GM18505 (cell line): ENCODE measurements at regions not wholly inside any gene's neighbourhood (a gene's known extent, or its start where the extent isn't known, plus 50 kb on each side); places are given as distances from the start of the nearest gene placed in this dataset.

Experiments
- ATAC-seq: cut with Tn5 transposase; IDR thresholded peaks from one replicate; pipeline ENCODE4 v1.9.1; 2021; ENCODE audit not compliant: unreplicated experiment
- POLR2A ChIP-seq: IDR thresholded peaks from 4 replicates; pipeline ENCODE4 v1.6.1; 2011; ENCODE audit warnings: borderline replicate concordance; ENCODE audit not compliant: insufficient read depth, insufficient read length; ENCODE audit errors: extremely low read depth

GRCh38 chr18:56402872-56403516 lies 235.4 kb downstream of the TXNL1 start:
- ATAC-seq, result no peak
- no peak for TF ChIP-seq POLR2A

- TF ChIP-seq POLR2A, result no peak
- no peak for ATAC-seq
Measured at GRCh38 chr18:56393870-56394269, 244.5 kb downstream of the TXNL1 start.

- TF ChIP-seq POLR2A, result no peak
Measured at GRCh38 chr18:56391931-56392590, 246.3 kb downstream of the TXNL1 start.

GRCh38 chr18:56390626-56391025 lies 247.8 kb downstream of the TXNL1 start:
- no peak for ATAC-seq
- no peak for TF ChIP-seq POLR2A

More at GRCh38 chr18:56391931-56392590, 246.3 kb downstream of the TXNL1 start:
- no peak for ATAC-seq

- ATAC-seq, result no peak
Measured at GRCh38 chr18:56389190-56389589, 249.2 kb downstream of the TXNL1 start.

GRCh38 chr18:56388571-56388970 lies 249.8 kb downstream of the TXNL1 start:
- no peak for ATAC-seq
- no peak for TF ChIP-seq POLR2A

More at GRCh38 chr18:56389190-56389589, 249.2 kb downstream of the TXNL1 start:
- TF ChIP-seq POLR2A, result no peak

GRCh38 chr18:56386856-56387255 lies 251.5 kb downstream of the TXNL1 start:
- ATAC-seq, result no peak
- no peak for TF ChIP-seq POLR2A

GRCh38 chr18:56383349-56383748 lies 255.0 kb downstream of the TXNL1 start:
- no peak for TF ChIP-seq POLR2A
- no peak for ATAC-seq

- no peak for TF ChIP-seq POLR2A
Measured at GRCh38 chr18:56382541-56382940, 255.9 kb downstream of the TXNL1 start.

GRCh38 chr18:56381196-56381595 lies 257.2 kb downstream of the TXNL1 start:
- no peak for ATAC-seq
- TF ChIP-seq POLR2A, result no peak

More at GRCh38 chr18:56382541-56382940, 255.9 kb downstream of the TXNL1 start:
- no peak for ATAC-seq

- no peak for TF ChIP-seq POLR2A
- no peak for ATAC-seq
Measured at GRCh38 chr18:56380685-56381084, 257.7 kb downstream of the TXNL1 start.

- TF ChIP-seq POLR2A, result no peak
- no peak for ATAC-seq
Measured at GRCh38 chr18:56379256-56379655, 259.1 kb downstream of the TXNL1 start.

- no peak for TF ChIP-seq POLR2A
- ATAC-seq, result no peak
Measured at GRCh38 chr18:56377231-56377630, 261.2 kb downstream of the TXNL1 start.

GRCh38 chr18:56374007-56374655 lies 264.3 kb downstream of the TXNL1 start:
- no peak for ATAC-seq
- no peak for TF ChIP-seq POLR2A
